Lung (tissue), 11 donors: ENCODE measurements at regions not wholly inside any gene's neighbourhood (a gene's known extent, or its start where the extent isn't known, plus 50 kb on each side); places are given as distances from the start of the nearest gene placed in this dataset.

ENCODE experiments used
- ATAC-seq: fragments of 200-7000 bp; cut with Tn5 transposase; one replicate; pipeline ENCODE4 v1.9.1; 2020; ENCODE audit warnings: moderate number of reproducible peaks; ENCODE audit not compliant: insufficient read depth, low FRiP score
- DNase-seq, 3 donors: peaks; one replicate each; pipeline ENCODE4 v3.0.0-alpha.2; 2013 to 2017
- H3K27ac ChIP-seq, 2 donors: one replicate each; pipeline ENCODE4 v1.5.1; 2013; ENCODE audit warnings: mild to moderate bottlenecking in 2 of 2, moderate library complexity in 2 of 2, control low read depth in 1 of 2, inconsistent platforms in 1 of 2, low read depth in 1 of 2, low read length in 1 of 2
- H3K27me3 ChIP-seq, 3 donors: one replicate each; pipeline ENCODE4 v1.5.1; 2013; ENCODE audit warnings: low read length in 2 of 3; ENCODE audit not compliant: control insufficient read depth in 3 of 3, insufficient read depth in 3 of 3
- H3K36me3 ChIP-seq, 4 donors: one replicate each; pipeline ENCODE4 v1.5.1; 2013; ENCODE audit warnings: low read length in 4 of 4, mild to moderate bottlenecking in 1 of 4, moderate library complexity in 1 of 4; ENCODE audit not compliant: control insufficient read depth in 4 of 4, insufficient read depth in 4 of 4
- H3K4me1 ChIP-seq, 5 donors: one replicate each; pipeline ENCODE4 v1.5.1; 2013; ENCODE audit warnings: low read length in 5 of 5, mild to moderate bottlenecking in 2 of 5, moderate library complexity in 1 of 5; ENCODE audit not compliant: control insufficient read depth in 5 of 5, insufficient read depth in 5 of 5
- H3K4me3 ChIP-seq: one replicate; pipeline ENCODE4 v1.5.1; 2013; ENCODE audit warnings: mild to moderate bottlenecking, control low read depth, moderate library complexity
- H3K9ac ChIP-seq, 2 donors: one replicate each; pipeline ENCODE4 v1.5.1; 2013; ENCODE audit warnings: low read length in 2 of 2, control low read depth in 1 of 2; ENCODE audit not compliant: insufficient read depth in 1 of 2
- H3K9me3 ChIP-seq, 4 donors: one replicate each; pipeline ENCODE4 v1.5.1; 2013; ENCODE audit warnings: low read length in 3 of 4, mild to moderate bottlenecking in 1 of 4, moderate library complexity in 1 of 4; ENCODE audit not compliant: control insufficient read depth in 4 of 4, insufficient read depth in 3 of 4
- WGBS, 2 donors: extraction: QIAGEN DNeasy Blood & Tissue Kit; methylation state at CpG; one replicate each; pipeline ENCODE4 v1.1.7; 2013; 5-methylcytosine and 5-hydroxymethylcytosine counted together
- TF ChIP-seq, protein P1 (sequence below): IDR thresholded peaks from 2 replicates; pipeline ENCODE4 v1.5.1; 2012; ENCODE audit warnings: mild to moderate bottlenecking; ENCODE audit errors: control extremely low read depth, extremely low read depth
- donor health status: control.
- donor health status: control.
- donor health status: Bipolar disorder and iron deficiency.
- donor health status: healthy.
- donor health status: DM: yes; HTN: yes; CAD: no.

DNA sequence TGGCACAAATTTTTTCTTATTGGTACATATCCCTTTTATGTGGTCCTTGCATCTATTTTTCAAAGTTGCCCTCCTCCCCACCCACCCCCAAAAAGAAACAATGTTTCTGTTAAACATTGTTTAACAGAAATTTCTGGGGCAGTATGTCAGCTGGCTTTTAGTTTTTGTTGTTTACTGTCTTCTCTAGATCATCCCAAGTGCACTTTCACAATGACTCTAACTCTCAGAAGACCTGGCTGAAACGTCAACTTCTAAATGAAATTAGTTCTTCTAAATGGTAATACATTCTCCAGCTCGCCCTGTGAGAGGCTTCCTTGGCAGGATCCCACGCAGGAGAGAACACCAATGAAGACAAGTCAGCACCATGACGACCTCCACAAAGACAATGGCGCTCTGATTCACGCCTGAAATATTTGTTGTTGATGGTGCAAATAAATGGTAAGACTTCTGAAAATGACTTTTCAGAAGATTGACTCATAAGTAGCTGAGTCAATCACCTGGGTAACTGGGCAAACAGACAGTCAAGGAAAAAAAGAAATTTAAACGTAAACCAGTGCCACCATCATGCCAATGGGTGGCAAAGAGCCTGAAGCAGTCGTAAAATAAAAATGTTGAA lies 293.7 kb downstream of the FZD1 start:
- TF ChIP-seq, protein P1, sequence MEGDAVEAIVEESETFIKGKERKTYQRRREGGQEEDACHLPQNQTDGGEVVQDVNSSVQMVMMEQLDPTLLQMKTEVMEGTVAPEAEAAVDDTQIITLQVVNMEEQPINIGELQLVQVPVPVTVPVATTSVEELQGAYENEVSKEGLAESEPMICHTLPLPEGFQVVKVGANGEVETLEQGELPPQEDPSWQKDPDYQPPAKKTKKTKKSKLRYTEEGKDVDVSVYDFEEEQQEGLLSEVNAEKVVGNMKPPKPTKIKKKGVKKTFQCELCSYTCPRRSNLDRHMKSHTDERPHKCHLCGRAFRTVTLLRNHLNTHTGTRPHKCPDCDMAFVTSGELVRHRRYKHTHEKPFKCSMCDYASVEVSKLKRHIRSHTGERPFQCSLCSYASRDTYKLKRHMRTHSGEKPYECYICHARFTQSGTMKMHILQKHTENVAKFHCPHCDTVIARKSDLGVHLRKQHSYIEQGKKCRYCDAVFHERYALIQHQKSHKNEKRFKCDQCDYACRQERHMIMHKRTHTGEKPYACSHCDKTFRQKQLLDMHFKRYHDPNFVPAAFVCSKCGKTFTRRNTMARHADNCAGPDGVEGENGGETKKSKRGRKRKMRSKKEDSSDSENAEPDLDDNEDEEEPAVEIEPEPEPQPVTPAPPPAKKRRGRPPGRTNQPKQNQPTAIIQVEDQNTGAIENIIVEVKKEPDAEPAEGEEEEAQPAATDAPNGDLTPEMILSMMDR: no peak
- peaks cover 0 to 10% (median 2%) of the 10 kb centered on the region in 5 donors for H3K4me1 ChIP-seq
- H3K27me3 ChIP-seq: no peaks in the 10 kb centered on the region
- DNase-seq (no peak), ATAC-seq (no peak)
- H3K9me3 ChIP-seq: no peaks in the 10 kb centered on the region
- WGBS, 2 donors: 80 to 85% methylated on average over 8 of the region's 8 CpGs
- H3K9ac ChIP-seq: no peak overlapping the region
- H3K36me3 ChIP-seq: no peaks in the 10 kb centered on the region
- no peak overlapping the region for H3K4me3 ChIP-seq
- H3K27ac ChIP-seq: no peak overlapping the region

DNA sequence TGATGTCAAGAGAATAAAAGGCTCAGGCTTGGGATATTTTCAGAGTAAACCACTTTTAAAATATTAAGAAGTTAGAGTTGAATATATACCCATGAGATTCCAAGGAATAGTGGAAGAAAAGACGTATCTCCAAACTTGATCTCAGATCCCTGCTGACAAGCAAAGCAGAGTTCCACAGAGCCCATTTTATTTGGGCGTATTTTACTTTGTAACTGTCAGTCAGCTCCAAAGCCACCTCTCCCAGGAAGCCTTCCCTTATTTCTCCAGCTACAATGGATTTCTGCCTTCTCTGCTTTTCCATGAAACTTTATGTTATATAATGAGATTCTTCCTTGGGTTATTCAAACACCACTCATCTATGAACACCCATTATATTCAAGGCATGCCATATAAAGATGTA lies 295.7 kb downstream of the FZD1 start:
- H3K9me3 ChIP-seq: no peaks in the 10 kb centered on the region
- DNase-seq (no peak), ATAC-seq (no peak)
- no peak overlapping the region for H3K27ac ChIP-seq
- TF ChIP-seq, protein P1: no peak
- no peaks in the 10 kb centered on the region for H3K27me3 ChIP-seq
- H3K9ac ChIP-seq: no peak overlapping the region
- 95 to 97% methylated on average over 2 of the region's 2 CpGs for WGBS, 2 donors
- H3K4me1 ChIP-seq: peaks cover 0 to 17% (median 2%) of the 10 kb centered on the region in 5 donors
- no peak overlapping the region for H3K4me3 ChIP-seq
- no peaks in the 10 kb centered on the region for H3K36me3 ChIP-seq

DNA sequence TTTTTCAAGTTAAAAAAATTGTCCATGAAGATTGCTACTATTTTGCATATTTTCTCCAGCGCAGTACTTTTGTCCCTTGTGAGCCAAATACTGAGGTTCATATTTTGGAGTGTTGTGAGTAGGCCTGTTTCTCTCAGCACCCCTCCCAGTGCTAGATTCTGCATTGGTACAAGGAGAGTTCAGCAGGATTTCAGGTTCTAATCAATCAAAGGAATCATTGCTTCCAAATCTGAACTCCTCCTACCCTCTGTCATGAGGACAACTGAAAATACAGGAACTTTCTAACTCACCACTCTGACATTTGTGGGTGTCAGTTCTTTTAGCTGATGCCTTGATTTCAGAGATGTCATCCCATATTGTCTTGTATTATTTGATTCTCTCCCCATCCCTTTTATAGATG lies 299.9 kb downstream of the FZD1 start:
- Histone ChIP-seq H3K4me3 (no peak overlapping the region), H3K9me3 (no peaks in the 10 kb centered on the region), H3K36me3 (no peaks in the 10 kb centered on the region), H3K27me3 (no peaks in the 10 kb centered on the region), H3K9ac (no peak overlapping the region), H3K4me1 (peaks cover 0 to 34% (median 11%) of the 10 kb centered on the region in 5 donors), H3K27ac (no peak overlapping the region)
- 97 to 99% methylated on average over 1 of the region's 1 CpG for WGBS, 2 donors
- DNase-seq (no peak), ATAC-seq (no peak)
- TF ChIP-seq, protein P1: no peak

GRCh38 chr7:91564541-91564940 lies 300.3 kb downstream of the FZD1 start:
- DNase-seq (peak in 2 of 3 donors; percentile 73 to 86), ATAC-seq (no peak)
- 78 to 89% methylated on average over 1 of the region's 1 CpG for WGBS, 2 donors
- no peak overlapping the region for H3K9ac ChIP-seq
- no peak overlapping the region for H3K4me3 ChIP-seq
- H3K4me1 ChIP-seq: peaks cover 0 to 38% (median 11%) of the 10 kb centered on the region in 5 donors
- no peaks in the 10 kb centered on the region for H3K9me3 ChIP-seq
- TF ChIP-seq, protein P1: no peak
- no peaks in the 10 kb centered on the region for H3K27me3 ChIP-seq
- no peaks in the 10 kb centered on the region for H3K36me3 ChIP-seq
- no peak overlapping the region for H3K27ac ChIP-seq
